Progenitor cell of endocrine pancreas (in vitro differentiated cells): ENCODE measurements at regions not wholly inside any gene's neighbourhood (a gene's known extent, or its start where the extent isn't known, plus 50 kb on each side); places are given as distances from the start of the nearest gene placed in this dataset.
A peak's percentile ranks its signal among the peaks of the same experiment; 100 is the strongest.

Experiments
- DNase-seq: peaks from one replicate; pipeline ENCODE4 v3.0.0; 2021; ENCODE audit warnings: low spot score; ENCODE audit not compliant: unreplicated experiment
- H3K27ac Mint-ChIP-seq: 2 replicates; pipeline ENCODE4 v1.8.0; 2021; ENCODE audit warnings: mild to moderate bottlenecking, moderate library complexity, mixed read lengths
- H3K27me3 Mint-ChIP-seq: 2 replicates; pipeline ENCODE4 v1.8.0; 2021; ENCODE audit warnings: mixed read lengths
- H3K36me3 Mint-ChIP-seq: 2 replicates; pipeline ENCODE4 v1.8.0; 2022; ENCODE audit warnings: mixed read lengths; ENCODE audit not compliant: insufficient read depth
- H3K4me1 Mint-ChIP-seq: 2 replicates; pipeline ENCODE4 v1.8.0; 2021; ENCODE audit warnings: low read depth, mixed read lengths
- H3K4me3 Mint-ChIP-seq: 2 replicates; pipeline ENCODE4 v1.8.0; 2021; ENCODE audit warnings: low read depth, mild to moderate bottlenecking, moderate library complexity, mixed read lengths
- H3K9me3 Mint-ChIP-seq: 2 replicates; pipeline ENCODE4 v1.8.0; 2021; ENCODE audit warnings: low read depth, mixed read lengths
- CTCF ChIP-seq: fragments of 200-600 bp; sonication (generic); IDR thresholded peaks from one replicate; pipeline ENCODE4 v1.5.0; 2021; ENCODE audit warnings: antibody characterized with exemption, mild to moderate bottlenecking; ENCODE audit not compliant: unreplicated experiment

GRCh38 chr4:24002330-24002966 is 112.6 kb upstream of the PPARGC1A start:
- H3K27ac Mint-ChIP-seq = no peak overlapping the region
- H3K9me3 Mint-ChIP-seq = no peaks in the 10 kb centered on the region
- TF ChIP-seq CTCF = no peak
- H3K4me3 Mint-ChIP-seq = no peak overlapping the region
- DNase-seq = no peak
- peaks cover 19% of the 10 kb centered on the region for H3K27me3 Mint-ChIP-seq
- H3K36me3 Mint-ChIP-seq = no peaks in the 10 kb centered on the region
- H3K4me1 Mint-ChIP-seq = peaks cover 22% of the 10 kb centered on the region

- DNase-seq = no peak
- no peaks in the 10 kb centered on the region for H3K9me3 Mint-ChIP-seq
- H3K4me3 Mint-ChIP-seq = no peak overlapping the region
- peaks cover 18% of the 10 kb centered on the region for H3K4me1 Mint-ChIP-seq
- TF ChIP-seq CTCF = no peak
- H3K27me3 Mint-ChIP-seq = peaks cover 19% of the 10 kb centered on the region
- no peaks in the 10 kb centered on the region for H3K36me3 Mint-ChIP-seq
- H3K27ac Mint-ChIP-seq = peak overlapping the region; percentile 51
Measured at GRCh38 chr4:24001486-24002329, 111.9 kb upstream of the PPARGC1A start.

GRCh38 chr4:24000470-24000831 is 110.6 kb upstream of the PPARGC1A start:
- H3K9me3 Mint-ChIP-seq = no peaks in the 10 kb centered on the region
- TF ChIP-seq CTCF = no peak
- no peaks in the 10 kb centered on the region for H3K36me3 Mint-ChIP-seq
- no peak overlapping the region for H3K4me3 Mint-ChIP-seq
- peaks cover 28% of the 10 kb centered on the region for H3K27me3 Mint-ChIP-seq
- no peak overlapping the region for H3K27ac Mint-ChIP-seq
- peaks cover 18% of the 10 kb centered on the region for H3K4me1 Mint-ChIP-seq
- DNase-seq = no peak

- no peak for DNase-seq
- H3K9me3 Mint-ChIP-seq = no peaks in the 10 kb centered on the region
- H3K27me3 Mint-ChIP-seq = peaks cover 30% of the 10 kb centered on the region
- peaks cover 18% of the 10 kb centered on the region for H3K4me1 Mint-ChIP-seq
- H3K36me3 Mint-ChIP-seq = no peaks in the 10 kb centered on the region
- H3K4me3 Mint-ChIP-seq = no peak overlapping the region
- no peak overlapping the region for H3K27ac Mint-ChIP-seq
- no peak for TF ChIP-seq CTCF
Measured at GRCh38 chr4:23999714-24000469, 110.0 kb upstream of the PPARGC1A start.

- DNase-seq = no peak
- Mint-ChIP-seq H3K9me3 (no peaks in the 10 kb centered on the region), H3K4me3 (no peak overlapping the region), H3K36me3 (no peaks in the 10 kb centered on the region), H3K4me1 (peaks cover 10% of the 10 kb centered on the region), H3K27ac (no peak overlapping the region), H3K27me3 (peaks cover 38% of the 10 kb centered on the region)
- TF ChIP-seq CTCF = no peak
Measured at GRCh38 chr4:23993373-23993772, 103.5 kb upstream of the PPARGC1A start.
